ENCODE measurements at regions not wholly inside any gene's neighbourhood (a gene's known extent, or its start where the extent isn't known, plus 50 kb on each side); places are given as distances from the start of the nearest gene placed in this dataset.

GRCh38 chr18:41753826-41754225, 201.2 kb upstream of the PIK3C3 start:
- no peak for DNase-seq (ENCODE audit: low spot score)

GRCh38 chr18:41752826-41753225, 202.2 kb upstream of the PIK3C3 start:
- no peak for DNase-seq (ENCODE audit: low spot score)

GRCh38 chr18:41751652-41752051, 203.4 kb upstream of the PIK3C3 start:
- DNase-seq (ENCODE audit: low spot score) = no peak

- DNase-seq (ENCODE audit: low spot score) = no peak
Observed at GRCh38 chr18:41751161-41751560, 203.9 kb upstream of the PIK3C3 start.

GRCh38 chr18:41747723-41748242, 207.3 kb upstream of the PIK3C3 start:
- DNase-seq (ENCODE audit: low spot score) = no peak

- DNase-seq (ENCODE audit: low spot score) = no peak
Observed at GRCh38 chr18:41745166-41746049, 209.6 kb upstream of the PIK3C3 start.

- DNase-seq (ENCODE audit: low spot score) = no peak
Observed at GRCh38 chr18:41744421-41745030, 210.5 kb upstream of the PIK3C3 start.

- no peak for DNase-seq (ENCODE audit: low spot score)
Observed at GRCh38 chr18:41737218-41737617, 217.8 kb upstream of the PIK3C3 start.

GRCh38 chr18:41734917-41735316, 220.1 kb upstream of the PIK3C3 start:
- DNase-seq (ENCODE audit: low spot score) = no peak

GRCh38 chr18:41732356-41732755, 222.7 kb upstream of the PIK3C3 start:
- no peak for DNase-seq (ENCODE audit: low spot score)

- no peak for DNase-seq (ENCODE audit: low spot score)
Observed at GRCh38 chr18:41731884-41732283, 223.2 kb upstream of the PIK3C3 start.

GRCh38 chr18:41724195-41724594, 230.8 kb upstream of the PIK3C3 start:
- no peak for DNase-seq (ENCODE audit: low spot score)

- DNase-seq (ENCODE audit: low spot score) = no peak
Observed at GRCh38 chr18:41721103-41721790, 233.8 kb upstream of the PIK3C3 start.

- DNase-seq (ENCODE audit: low spot score) = no peak
Observed at GRCh38 chr18:41720226-41720625, 234.8 kb upstream of the PIK3C3 start.

- DNase-seq (ENCODE audit: low spot score) = no peak
Observed at GRCh38 chr18:41719808-41720207, 235.2 kb upstream of the PIK3C3 start.

- DNase-seq (ENCODE audit: low spot score) = no peak
Observed at GRCh38 chr18:41714872-41715271, 240.2 kb upstream of the PIK3C3 start.

GRCh38 chr18:41713969-41714825, 240.8 kb upstream of the PIK3C3 start:
- DNase-seq (ENCODE audit: low spot score) = no peak

- DNase-seq (ENCODE audit: low spot score) = no peak
Observed at GRCh38 chr18:41706301-41706700, 248.7 kb upstream of the PIK3C3 start.

- DNase-seq (ENCODE audit: low spot score) = no peak
Observed at GRCh38 chr18:41703744-41704530, 251.1 kb upstream of the PIK3C3 start.

GRCh38 chr18:41700416-41700815, 254.6 kb upstream of the PIK3C3 start:
- no peak for DNase-seq (ENCODE audit: low spot score)

GRCh38 chr18:41695441-41695840, 259.6 kb upstream of the PIK3C3 start:
- DNase-seq (ENCODE audit: low spot score) = no peak

Measured in CD4-positive, alpha-beta T cell treated with Interleukin-6 at 100 ng/mL for 8 hours (primary cell).